ENCODE measurements at regions not wholly inside any gene's neighbourhood (a gene's known extent, or its start where the extent isn't known, plus 50 kb on each side); places are given as distances from the start of the nearest gene placed in this dataset.

DNA sequence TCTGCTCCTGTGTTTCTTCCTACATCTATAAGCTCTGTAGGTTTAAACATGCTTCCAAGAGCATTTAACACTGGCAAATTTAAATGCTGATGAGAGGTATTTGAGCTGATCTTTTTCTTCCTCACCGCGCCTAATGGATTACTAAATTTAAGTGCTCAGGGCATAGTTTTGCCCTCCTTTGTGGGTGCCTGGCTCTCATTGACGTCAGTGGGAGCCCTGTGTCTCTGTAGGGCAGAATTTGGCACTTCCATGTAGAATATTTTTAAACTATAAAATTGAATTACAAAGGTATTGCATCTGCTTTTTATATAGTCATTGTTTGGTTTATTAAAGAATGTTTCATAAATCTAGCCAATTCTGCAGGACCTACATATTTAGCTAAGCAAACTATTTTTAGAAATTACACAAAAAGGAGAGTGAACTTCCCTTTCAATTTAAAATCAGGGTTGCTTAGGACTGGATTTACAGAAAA, 444.8 kb downstream of the AEBP2 start:
- H3K4me2 ChIP-seq (ENCODE audit: low read length) = no peak overlapping the region
- no peaks in the 10 kb centered on the region for H3K27me3 ChIP-seq (ENCODE audit: control insufficient read depth, insufficient read depth, low read length)
- H2AFZ ChIP-seq = no peak overlapping the region
- no peak overlapping the region for H3K27ac ChIP-seq
- TF ChIP-seq, protein P1, sequence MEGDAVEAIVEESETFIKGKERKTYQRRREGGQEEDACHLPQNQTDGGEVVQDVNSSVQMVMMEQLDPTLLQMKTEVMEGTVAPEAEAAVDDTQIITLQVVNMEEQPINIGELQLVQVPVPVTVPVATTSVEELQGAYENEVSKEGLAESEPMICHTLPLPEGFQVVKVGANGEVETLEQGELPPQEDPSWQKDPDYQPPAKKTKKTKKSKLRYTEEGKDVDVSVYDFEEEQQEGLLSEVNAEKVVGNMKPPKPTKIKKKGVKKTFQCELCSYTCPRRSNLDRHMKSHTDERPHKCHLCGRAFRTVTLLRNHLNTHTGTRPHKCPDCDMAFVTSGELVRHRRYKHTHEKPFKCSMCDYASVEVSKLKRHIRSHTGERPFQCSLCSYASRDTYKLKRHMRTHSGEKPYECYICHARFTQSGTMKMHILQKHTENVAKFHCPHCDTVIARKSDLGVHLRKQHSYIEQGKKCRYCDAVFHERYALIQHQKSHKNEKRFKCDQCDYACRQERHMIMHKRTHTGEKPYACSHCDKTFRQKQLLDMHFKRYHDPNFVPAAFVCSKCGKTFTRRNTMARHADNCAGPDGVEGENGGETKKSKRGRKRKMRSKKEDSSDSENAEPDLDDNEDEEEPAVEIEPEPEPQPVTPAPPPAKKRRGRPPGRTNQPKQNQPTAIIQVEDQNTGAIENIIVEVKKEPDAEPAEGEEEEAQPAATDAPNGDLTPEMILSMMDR (IDR thresholded peaks at IDR 0.05) = no peak
- no peaks in the 10 kb centered on the region for H3K4me1 ChIP-seq
- H3K79me2 ChIP-seq = no peaks in the 10 kb centered on the region
- no peaks in the 10 kb centered on the region for H3K9me3 ChIP-seq (ENCODE audit: control insufficient read depth, low read length)
- no peak overlapping the region for H3K9ac ChIP-seq
- no peaks in the 10 kb centered on the region for H3K36me3 ChIP-seq (ENCODE audit: control insufficient read depth, insufficient read depth, low read length)
- no peak overlapping the region for H3K4me3 ChIP-seq (ENCODE audit: low read depth, low read length)

DNA sequence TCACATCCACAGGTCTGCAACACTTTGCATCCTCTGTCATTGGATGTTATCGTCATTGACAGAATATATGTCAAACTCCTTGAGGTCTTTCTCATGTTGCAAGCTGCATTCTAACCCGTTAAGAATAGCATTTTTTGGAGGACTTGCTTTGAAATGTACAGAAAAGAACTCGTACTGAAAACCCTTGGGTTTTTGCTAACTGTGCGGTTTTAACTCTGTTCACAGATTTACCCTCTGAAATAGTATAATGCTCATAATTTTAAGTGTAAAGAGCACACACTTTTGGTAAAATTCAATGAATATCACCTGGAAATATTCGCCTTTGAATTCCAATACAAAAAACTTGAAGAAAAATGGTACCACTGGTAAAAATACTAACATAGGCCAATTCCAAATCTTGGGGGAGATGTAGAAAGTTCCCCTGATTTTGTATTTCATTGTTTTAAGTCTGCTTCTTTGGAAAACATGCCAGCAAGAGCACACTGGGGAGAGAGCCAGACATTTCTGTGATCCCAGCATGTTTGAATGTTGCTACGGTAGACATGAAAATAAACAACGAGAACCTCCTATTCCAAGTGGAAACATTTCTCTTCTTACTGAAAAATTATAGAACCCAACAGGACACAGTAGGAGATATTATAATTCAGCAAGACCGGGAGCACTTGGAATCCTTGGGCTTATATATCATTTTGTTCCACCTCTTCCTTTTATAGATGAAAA, 446.0 kb downstream of the AEBP2 start:
- H3K4me2 ChIP-seq (ENCODE audit: low read length) = no peak overlapping the region
- H3K36me3 ChIP-seq (ENCODE audit: control insufficient read depth, insufficient read depth, low read length) = no peaks in the 10 kb centered on the region
- no peaks in the 10 kb centered on the region for H3K4me1 ChIP-seq
- no peak overlapping the region for H3K4me3 ChIP-seq (ENCODE audit: low read depth, low read length)
- TF ChIP-seq, protein P1 (IDR thresholded peaks at IDR 0.05) = no peak
- H3K27ac ChIP-seq = no peak overlapping the region
- H3K79me2 ChIP-seq = no peaks in the 10 kb centered on the region
- H3K27me3 ChIP-seq (ENCODE audit: control insufficient read depth, insufficient read depth, low read length) = no peaks in the 10 kb centered on the region
- no peak overlapping the region for H2AFZ ChIP-seq
- H3K9ac ChIP-seq = no peak overlapping the region
- no peaks in the 10 kb centered on the region for H3K9me3 ChIP-seq (ENCODE audit: control insufficient read depth, low read length)

DNA sequence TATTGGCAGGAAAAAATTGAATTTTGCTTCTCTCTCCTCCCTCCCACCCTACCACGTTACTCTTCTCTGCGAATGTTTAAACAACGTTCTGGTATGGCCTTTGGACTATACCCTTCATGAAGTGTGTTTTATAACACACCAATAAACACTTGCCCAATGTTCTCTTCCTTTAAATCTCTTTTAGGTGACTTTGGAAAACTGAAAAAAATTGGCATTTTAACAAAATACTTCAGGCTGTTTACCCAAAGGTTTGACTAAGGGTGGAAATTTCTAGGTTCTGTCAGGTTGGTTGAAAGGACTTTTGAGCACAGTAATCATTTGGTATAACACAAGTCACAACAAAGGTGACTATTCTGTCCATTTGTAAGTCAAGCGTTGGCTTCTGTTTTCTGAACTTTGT, 446.8 kb downstream of the AEBP2 start:
- Histone ChIP-seq H3K9ac (no peak overlapping the region), H3K4me2 (ENCODE audit: low read length) (no peak overlapping the region), H2AFZ (no peak overlapping the region), H3K4me3 (ENCODE audit: low read depth, low read length) (no peak overlapping the region), H3K4me1 (no peaks in the 10 kb centered on the region), H3K27ac (no peak overlapping the region), H3K9me3 (ENCODE audit: control insufficient read depth, low read length) (no peaks in the 10 kb centered on the region), H3K79me2 (no peaks in the 10 kb centered on the region), H3K36me3 (ENCODE audit: control insufficient read depth, insufficient read depth, low read length) (no peaks in the 10 kb centered on the region), H3K27me3 (ENCODE audit: control insufficient read depth, insufficient read depth, low read length) (no peaks in the 10 kb centered on the region)
- TF ChIP-seq, protein P1 (IDR thresholded peaks at IDR 0.05) = no peak

DNA sequence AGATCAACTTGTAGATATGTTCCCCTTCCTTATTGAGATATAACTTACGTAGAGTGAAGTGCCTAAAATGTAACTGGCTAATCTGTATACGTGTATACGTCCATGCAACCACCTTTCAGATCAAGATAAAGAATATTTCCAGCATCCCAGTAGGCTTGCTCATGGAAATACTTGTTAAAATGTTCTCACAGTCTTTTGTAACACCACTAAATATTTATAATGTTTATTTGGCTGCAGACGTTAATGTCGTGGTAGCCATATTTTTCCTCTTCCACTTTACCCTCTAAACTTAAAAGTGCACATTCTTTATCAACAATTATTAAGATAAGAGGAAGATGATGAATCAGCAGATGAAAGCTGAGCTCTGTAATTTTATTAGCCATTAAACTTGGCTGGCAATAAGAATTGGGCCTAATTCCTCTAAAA, 447.4 kb downstream of the AEBP2 start:
- H3K4me1 ChIP-seq = no peaks in the 10 kb centered on the region
- no peaks in the 10 kb centered on the region for H3K9me3 ChIP-seq (ENCODE audit: control insufficient read depth, low read length)
- no peak overlapping the region for H3K4me3 ChIP-seq (ENCODE audit: low read depth, low read length)
- H3K4me2 ChIP-seq (ENCODE audit: low read length) = no peak overlapping the region
- H2AFZ ChIP-seq = no peak overlapping the region
- H3K36me3 ChIP-seq (ENCODE audit: control insufficient read depth, insufficient read depth, low read length) = no peaks in the 10 kb centered on the region
- H3K27me3 ChIP-seq (ENCODE audit: control insufficient read depth, insufficient read depth, low read length) = no peaks in the 10 kb centered on the region
- no peaks in the 10 kb centered on the region for H3K79me2 ChIP-seq
- H3K27ac ChIP-seq = no peak overlapping the region
- TF ChIP-seq, protein P1 (IDR thresholded peaks at IDR 0.05) = no peak
- no peak overlapping the region for H3K9ac ChIP-seq

DNA sequence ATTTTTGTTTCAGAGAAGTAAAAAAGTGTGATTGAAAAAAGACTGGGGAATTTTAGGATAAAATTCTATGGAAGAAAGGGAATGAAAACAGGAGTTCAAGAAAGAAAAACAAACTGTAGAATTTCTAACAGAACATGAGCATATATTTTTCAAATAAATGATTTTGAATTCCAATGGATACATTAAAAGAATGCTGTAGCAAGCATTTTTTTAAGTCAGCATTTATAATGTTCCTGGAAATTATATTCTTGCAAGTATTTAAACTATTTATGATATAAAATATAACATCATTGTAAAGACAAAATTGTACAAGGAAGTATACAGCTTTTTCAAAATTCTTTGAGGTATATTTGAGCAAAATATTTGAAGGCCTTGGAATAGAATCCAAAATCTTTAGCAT, 450.7 kb downstream of the AEBP2 start:
- TF ChIP-seq, protein P1 (IDR thresholded peaks at IDR 0.05) = no peak
- no peak overlapping the region for H3K4me2 ChIP-seq (ENCODE audit: low read length)
- no peaks in the 10 kb centered on the region for H3K36me3 ChIP-seq (ENCODE audit: control insufficient read depth, insufficient read depth, low read length)

More for the DNA sequence above, 450.7 kb downstream of the AEBP2 start:
- Histone ChIP-seq H2AFZ (no peak overlapping the region), H3K27ac (no peak overlapping the region), H3K9me3 (ENCODE audit: control insufficient read depth, low read length) (no peaks in the 10 kb centered on the region), H3K79me2 (no peaks in the 10 kb centered on the region), H3K9ac (no peak overlapping the region), H3K4me3 (ENCODE audit: low read depth, low read length) (no peak overlapping the region), H3K27me3 (ENCODE audit: control insufficient read depth, insufficient read depth, low read length) (no peaks in the 10 kb centered on the region), H3K4me1 (no peaks in the 10 kb centered on the region)

Data from parathyroid adenoma (tissue), 2 donors.